ENCODE measurements at regions not wholly inside any gene's neighbourhood (a gene's known extent, or its start where the extent isn't known, plus 50 kb on each side); places are given as distances from the start of the nearest gene placed in this dataset.

GRCh38 chr9:4927043-4927471 lies 58.0 kb upstream of the JAK2 start:
- ChIA-PET CTCF (interaction anchor here (1.5 kb wide), 1 partner anchor 164 kb away, joined by 6 read pairs; no protein-coding TSS in a partner anchor), POLR2A (no interaction called here)
- dilution Hi-C loops (cut with MboI; ENCODE audit: extremely low pct_ligation_motif_present, low sequenced_read_pairs): no loop called here
- no peaks in the 10 kb centered on the region for H3K27me3 ChIP-seq (ENCODE audit: control insufficient read depth in 2 of 2, insufficient read depth in 2 of 2, low read length in 2 of 2)
- no peaks in the 10 kb centered on the region for H3K9me3 ChIP-seq (replicated peaks; ENCODE audit: control insufficient read depth, insufficient read depth, low read length)
- no peak for TF ChIP-seq JUN (IDR thresholded peaks at IDR 0.05; ENCODE audit: borderline replicate concordance, insufficient read depth, insufficient read length, low read depth)
- TF ChIP-seq EZH2 (IDR thresholded peaks at IDR 0.05; ENCODE audit: borderline replicate concordance, low read depth, low read length, severe bottlenecking): no peak
- no peak for TF ChIP-seq POLR2AphosphoS5 (IDR thresholded peaks at IDR 0.05; ENCODE audit: insufficient read depth, low read depth, low read length)
- TF ChIP-seq GATA2 (IDR thresholded peaks at IDR 0.05; ENCODE audit: insufficient read depth, insufficient read length, low read depth, low read length): no peak
- TF ChIP-seq MAX (IDR thresholded peaks at IDR 0.05; ENCODE audit: insufficient read depth, insufficient read length): no peak
- no peak overlapping the region for H3K27ac ChIP-seq (ENCODE audit: insufficient read depth, low read depth, low read length)
- H3K4me2 ChIP-seq (ENCODE audit: insufficient read depth, low read length): no peak overlapping the region
- no peaks in the 10 kb centered on the region for H3K4me1 ChIP-seq (ENCODE audit: control insufficient read depth, extremely low read depth, insufficient read depth, low read length)
- H4K20me1 ChIP-seq (replicated peaks; ENCODE audit: control insufficient read depth, extremely low read depth, insufficient read depth, low read length): no peaks in the 10 kb centered on the region
- no TSS peak for BruUV-seq (replicated peaks)
- FAIRE-seq: no peak
- no peak overlapping the region for H3K9ac ChIP-seq (replicated peaks; ENCODE audit: extremely low read depth, insufficient read depth, low read length)
- H2AFZ ChIP-seq (ENCODE audit: low read depth, low read length): no peak overlapping the region
- H3K4me3 ChIP-seq (replicated peaks in 1 of 3; ENCODE audit: insufficient read depth in 1 of 3, low read depth in 1 of 3, low read length in 3 of 3): no peak overlapping the region
- intact Hi-C loops (cut with micrococcal nuclease): no loop called here
- DNase-seq (ENCODE audit: low read depth, low spot score): no peak
- no peaks in the 10 kb centered on the region for H3K79me2 ChIP-seq (ENCODE audit: control insufficient read depth, insufficient read depth, low read length)
- H3K9me1 ChIP-seq (replicated peaks; ENCODE audit: control insufficient read depth, extremely low read depth, insufficient read depth, low read length): no peaks in the 10 kb centered on the region
- no peaks in the 10 kb centered on the region for H3K36me3 ChIP-seq (ENCODE audit: control insufficient read depth in 2 of 2, extremely low read depth in 1 of 2, insufficient read depth in 2 of 2, low read length in 2 of 2)

GRCh38 chr9:4927701-4928100 lies 57.4 kb upstream of the JAK2 start:
- no peaks in the 10 kb centered on the region for H3K4me1 ChIP-seq (ENCODE audit: control insufficient read depth, extremely low read depth, insufficient read depth, low read length)
- no peak overlapping the region for H3K9ac ChIP-seq (replicated peaks; ENCODE audit: extremely low read depth, insufficient read depth, low read length)
- no peak overlapping the region for H2AFZ ChIP-seq (ENCODE audit: low read depth, low read length)
- H3K4me3 ChIP-seq (replicated peaks in 1 of 3; ENCODE audit: insufficient read depth in 1 of 3, low read depth in 1 of 3, low read length in 3 of 3): no peak overlapping the region
- no peaks in the 10 kb centered on the region for H3K79me2 ChIP-seq (ENCODE audit: control insufficient read depth, insufficient read depth, low read length)
- H3K9me3 ChIP-seq (replicated peaks; ENCODE audit: control insufficient read depth, insufficient read depth, low read length): no peaks in the 10 kb centered on the region
- ChIA-PET CTCF (interaction anchor here (1.5 kb wide), 1 partner anchor 165 kb away, joined by 6 read pairs; no protein-coding TSS in a partner anchor), POLR2A (no interaction called here)
- no peak for FAIRE-seq
- no peak for TF ChIP-seq POLR2AphosphoS5 (IDR thresholded peaks at IDR 0.05; ENCODE audit: insufficient read depth, low read depth, low read length)
- dilution Hi-C loops (cut with MboI; ENCODE audit: extremely low pct_ligation_motif_present, low sequenced_read_pairs): no loop called here
- H3K27me3 ChIP-seq (ENCODE audit: control insufficient read depth in 2 of 2, insufficient read depth in 2 of 2, low read length in 2 of 2): peaks cover 0 to 2% of the 10 kb centered on the region in 2 experiments
- BruUV-seq (replicated peaks): no TSS peak
- H3K36me3 ChIP-seq (ENCODE audit: control insufficient read depth in 2 of 2, extremely low read depth in 1 of 2, insufficient read depth in 2 of 2, low read length in 2 of 2): no peaks in the 10 kb centered on the region
- H3K9me1 ChIP-seq (replicated peaks; ENCODE audit: control insufficient read depth, extremely low read depth, insufficient read depth, low read length): no peaks in the 10 kb centered on the region
- H4K20me1 ChIP-seq (replicated peaks; ENCODE audit: control insufficient read depth, extremely low read depth, insufficient read depth, low read length): no peaks in the 10 kb centered on the region
- no peak for DNase-seq (ENCODE audit: low read depth, low spot score)
- no peak overlapping the region for H3K4me2 ChIP-seq (ENCODE audit: insufficient read depth, low read length)
- H3K27ac ChIP-seq (ENCODE audit: insufficient read depth, low read depth, low read length): no peak overlapping the region
- intact Hi-C loops (cut with micrococcal nuclease): no loop called here
